B cell (primary cell): ENCODE measurements at regions not wholly inside any gene's neighbourhood (a gene's known extent, or its start where the extent isn't known, plus 50 kb on each side); places are given as distances from the start of the nearest gene placed in this dataset.

Source experiments
- ATAC-seq: fragments of 200-7000 bp; cut with Tn5 transposase; one replicate; pipeline ENCODE4 v1.10.0; 2021; ENCODE audit warnings: low read depth, mild to moderate bottlenecking, moderate number of reproducible peaks, moderate library complexity
- CTCF ChIA-PET: fragments of 350-600 bp; sonication (Branson Sonifier 250); formaldehyde crosslinking; loops from one replicate; lab custom pipeline; 2021; ENCODE audit warnings: antibody characterized with exemption, inconsistent platforms; lab: Charles Lee
- POLR2A ChIA-PET: fragments of 350-600 bp; sonication (Branson Sonifier 250); formaldehyde crosslinking; loops from one replicate; lab custom pipeline; 2021; ENCODE audit warnings: antibody characterized with exemption; lab: Charles Lee
- DNase-seq: peaks from one replicate; pipeline ENCODE4 v3.0.0; 2013
- H2AFZ ChIP-seq: 2 replicates; pipeline ENCODE4 v1.6.1; 2012; ENCODE audit warnings: mild to moderate bottlenecking, low read depth, low read length; ENCODE audit not compliant: insufficient read depth, poor library complexity, severe bottlenecking
- H3K27ac ChIP-seq, 2 donors: 1 replicate in 1 of 2; 2 replicates in 1 of 2; pipeline ENCODE4 v1.5.1; 2012 to 2013; ENCODE audit warnings: low read length in 2 of 2, mild to moderate bottlenecking in 2 of 2, moderate library complexity in 1 of 2
- H3K27me3 ChIP-seq, 4 experiments: fragments of 200-600 bp in 1 of 4; sonication (generic) in 1 of 4; replicated peaks in 1 of 4; 1 replicate in 2 of 4; 2 replicates in 2 of 4; pipeline versions ENCODE4 v1.6.1 to v1.7.0; 2013 to 2016; ENCODE audit warnings: low read length in 3 of 4, mild to moderate bottlenecking in 2 of 4, mixed read lengths in 1 of 4, moderate library complexity in 1 of 4; ENCODE audit not compliant: insufficient read depth in 4 of 4, control insufficient read depth in 3 of 4; ENCODE audit errors: control extremely low read depth in 1 of 4
- H3K36me3 ChIP-seq, 2 experiments: replicated peaks in 1 of 2; 1 replicate in 1 of 2; 2 replicates in 1 of 2; pipeline versions ENCODE4 v1.6.1 to v1.7.1; 2013; ENCODE audit warnings: low read length in 1 of 2; ENCODE audit not compliant: insufficient read depth in 2 of 2, control insufficient read depth in 1 of 2; ENCODE audit errors: control extremely low read depth in 1 of 2, extremely low read depth in 1 of 2
- H3K4me1 ChIP-seq, 2 donors: fragments of 200-600 bp in 1 of 2; sonication (generic) in 1 of 2; 1 replicate in 1 of 2; 2 replicates in 1 of 2; pipeline versions ENCODE4 v1.5.1 to v1.6.1; 2013 to 2017; ENCODE audit warnings: low read length in 2 of 2; ENCODE audit not compliant: control insufficient read depth in 2 of 2, insufficient read depth in 2 of 2
- H3K4me2 ChIP-seq: replicated peaks from 2 replicates; pipeline ENCODE3; 2012; ENCODE audit warnings: mild to moderate bottlenecking, low read depth, low read length; ENCODE audit not compliant: poor library complexity, severe bottlenecking
- H3K4me3 ChIP-seq, 5 experiments: fragments of 200-600 bp in 1 of 5; sonication (generic) in 1 of 5; 1 replicate in 3 of 5; 2 replicates in 2 of 5; pipeline versions ENCODE4 v1.5.1 to v1.7.0; 2011 to 2016; ENCODE audit warnings: low read length in 4 of 5, mild to moderate bottlenecking in 4 of 5, low read depth in 2 of 5, control low read depth in 1 of 5, moderate library complexity in 1 of 5; ENCODE audit not compliant: insufficient read depth in 1 of 5; ENCODE audit errors: control extremely low read depth in 1 of 5, extremely low read depth in 1 of 5
- H3K79me2 ChIP-seq: fragments of 200-600 bp; sonication (generic); one replicate; pipeline ENCODE4 v1.6.0; 2016; ENCODE audit warnings: low read length; ENCODE audit not compliant: control insufficient read depth, insufficient read depth
- H3K9ac ChIP-seq: fragments of 200-600 bp; sonication (generic); 2 replicates; pipeline ENCODE4 v1.6.1; 2017; ENCODE audit warnings: mild to moderate bottlenecking, low read length, moderate library complexity
- H3K9me3 ChIP-seq, 3 donors: one replicate each; pipeline versions ENCODE4 v1.6.1 to v1.7.1; 2013; ENCODE audit warnings: low read length in 2 of 3; ENCODE audit not compliant: control insufficient read depth in 2 of 3, insufficient read depth in 1 of 3; ENCODE audit errors: control extremely low read depth in 1 of 3
- H4K20me1 ChIP-seq: 2 replicates; pipeline ENCODE4 v1.6.0; 2012; ENCODE audit warnings: mild to moderate bottlenecking, low read length; ENCODE audit not compliant: insufficient read depth, control insufficient read depth, poor library complexity, severe bottlenecking
- H3K27ac Mint-ChIP-seq: one replicate; pipeline ENCODE4 v1.8.0; 2021; ENCODE audit warnings: mixed read lengths
- H3K27me3 Mint-ChIP-seq: one replicate; pipeline ENCODE4 v1.8.0; 2021; ENCODE audit warnings: mixed read lengths
- H3K4me1 Mint-ChIP-seq: one replicate; pipeline ENCODE4 v1.8.0; 2021; ENCODE audit warnings: mixed read lengths
- H3K4me3 Mint-ChIP-seq: one replicate; pipeline ENCODE4 v1.8.0; 2021; ENCODE audit warnings: mixed read lengths
- H3K9me3 Mint-ChIP-seq: one replicate; pipeline ENCODE4 v1.8.0; 2022; ENCODE audit warnings: mixed read lengths; ENCODE audit not compliant: insufficient read depth
- EZH2 ChIP-seq: IDR thresholded peaks from 2 replicates; pipeline ENCODE4 v1.6.1; 2012; ENCODE audit warnings: borderline replicate concordance, low read depth, mild to moderate bottlenecking, moderate library complexity, low read length; ENCODE audit not compliant: insufficient read depth, poor library complexity, severe bottlenecking
- WGBS: methylation state at CpG from one replicate; pipeline ENCODE4 v1.1.5; 2013; ENCODE audit warnings: missing lambda C conversion rate; ENCODE audit not compliant: insufficient coverage; 5-methylcytosine and 5-hydroxymethylcytosine counted together
- intact Hi-C: fragments of 100-400 bp; cut with micrococcal nuclease; formaldehyde crosslinking; loops from one replicate; pipeline ENCODE4 v1.10.0; 2022
- TF ChIP-seq, protein P1 (sequence below): fragments of 200-600 bp; IDR thresholded peaks from one replicate; pipeline ENCODE4 v1.8.0; 2022; ENCODE audit warnings: antibody characterized with exemption, mild to moderate bottlenecking

DNA sequence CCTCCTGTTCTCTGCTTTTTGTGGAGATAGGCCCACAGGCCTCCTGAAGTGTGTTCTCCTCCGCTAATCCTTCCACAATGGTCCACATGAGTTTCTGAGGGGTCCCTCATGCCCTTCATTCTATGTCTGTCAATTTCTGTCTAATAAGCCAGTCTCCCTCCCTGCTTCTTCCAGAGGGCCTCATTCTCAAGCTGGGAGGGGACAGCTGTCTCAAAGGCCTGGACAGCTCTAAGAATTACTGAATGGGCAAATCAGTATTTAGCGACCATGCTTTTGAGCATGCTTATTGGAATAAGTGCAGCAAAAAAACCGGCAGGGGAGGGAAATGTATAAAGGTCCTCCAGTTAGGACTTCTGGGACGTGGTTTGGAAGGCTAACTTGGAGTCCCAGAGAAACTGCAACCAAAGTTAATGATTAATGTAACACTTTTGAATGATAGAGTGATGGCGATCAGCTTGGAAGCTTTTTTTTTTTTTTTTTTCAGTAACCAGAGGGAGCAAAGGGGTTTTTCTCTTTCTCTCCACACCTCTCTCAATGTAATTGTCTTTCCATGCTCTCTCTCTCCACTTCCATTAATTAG is 890.7 kb upstream of the POU3F3 start:
- DNase-seq (no peak), ATAC-seq (no peak)
- Histone ChIP-seq H3K27ac (no peak overlapping the region), H3K36me3 (no peaks in the 10 kb centered on the region), H2AFZ (no peak overlapping the region), H3K9me3 (no peaks in the 10 kb centered on the region), H3K27me3 (no peaks in the 10 kb centered on the region), H4K20me1 (no peaks in the 10 kb centered on the region), H3K4me1 (no peaks in the 10 kb centered on the region), H3K4me2 (no peak overlapping the region), H3K4me3 (no peak overlapping the region), H3K79me2 (no peaks in the 10 kb centered on the region), H3K9ac (no peak overlapping the region)
- intact Hi-C loops, result no loop called here
- no peak overlapping the region for H3K27ac Mint-ChIP-seq
- H3K9me3 Mint-ChIP-seq, result no peaks in the 10 kb centered on the region
- no peaks in the 10 kb centered on the region for H3K4me1 Mint-ChIP-seq
- TF ChIP-seq, protein P1, sequence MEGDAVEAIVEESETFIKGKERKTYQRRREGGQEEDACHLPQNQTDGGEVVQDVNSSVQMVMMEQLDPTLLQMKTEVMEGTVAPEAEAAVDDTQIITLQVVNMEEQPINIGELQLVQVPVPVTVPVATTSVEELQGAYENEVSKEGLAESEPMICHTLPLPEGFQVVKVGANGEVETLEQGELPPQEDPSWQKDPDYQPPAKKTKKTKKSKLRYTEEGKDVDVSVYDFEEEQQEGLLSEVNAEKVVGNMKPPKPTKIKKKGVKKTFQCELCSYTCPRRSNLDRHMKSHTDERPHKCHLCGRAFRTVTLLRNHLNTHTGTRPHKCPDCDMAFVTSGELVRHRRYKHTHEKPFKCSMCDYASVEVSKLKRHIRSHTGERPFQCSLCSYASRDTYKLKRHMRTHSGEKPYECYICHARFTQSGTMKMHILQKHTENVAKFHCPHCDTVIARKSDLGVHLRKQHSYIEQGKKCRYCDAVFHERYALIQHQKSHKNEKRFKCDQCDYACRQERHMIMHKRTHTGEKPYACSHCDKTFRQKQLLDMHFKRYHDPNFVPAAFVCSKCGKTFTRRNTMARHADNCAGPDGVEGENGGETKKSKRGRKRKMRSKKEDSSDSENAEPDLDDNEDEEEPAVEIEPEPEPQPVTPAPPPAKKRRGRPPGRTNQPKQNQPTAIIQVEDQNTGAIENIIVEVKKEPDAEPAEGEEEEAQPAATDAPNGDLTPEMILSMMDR, result no peak
- TF ChIP-seq EZH2, result no peak
- ChIA-PET CTCF (no interaction called here), POLR2A (no interaction called here)
- no peaks in the 10 kb centered on the region for H3K27me3 Mint-ChIP-seq
- 82% methylated on average over 4 of the region's 5 CpGs for WGBS
- H3K4me3 Mint-ChIP-seq, result no peak overlapping the region

DNA sequence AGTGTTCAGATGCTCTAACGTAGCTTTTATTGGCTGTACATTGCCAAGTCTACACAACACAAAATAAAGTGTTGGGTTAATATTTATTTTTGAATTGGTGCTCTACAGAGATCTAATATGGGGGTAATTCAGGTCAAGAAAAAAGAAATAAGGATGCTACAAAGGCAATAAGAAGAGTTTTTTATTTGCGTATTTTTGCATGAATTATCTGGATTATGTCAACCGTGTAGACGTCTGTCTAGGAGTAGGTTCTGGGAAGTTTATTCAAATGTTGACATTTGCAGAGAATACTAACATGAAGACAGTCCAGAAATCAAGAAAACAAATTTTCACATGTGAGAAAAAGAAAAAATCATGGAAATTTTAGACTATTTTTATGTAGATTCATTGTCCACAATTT is 876.7 kb upstream of the POU3F3 start:
- no peak overlapping the region for H3K27ac Mint-ChIP-seq
- H3K9me3 Mint-ChIP-seq, result no peaks in the 10 kb centered on the region
- Histone ChIP-seq H2AFZ (no peak overlapping the region), H3K4me3 (no peak overlapping the region), H3K36me3 (no peaks in the 10 kb centered on the region), H3K27me3 (no peaks in the 10 kb centered on the region), H4K20me1 (no peaks in the 10 kb centered on the region), H3K4me2 (no peak overlapping the region), H3K27ac (no peak overlapping the region), H3K9me3 (peaks cover 0 to 4% (median 0%) of the 10 kb centered on the region in 3 donors), H3K4me1 (no peaks in the 10 kb centered on the region), H3K9ac (no peak overlapping the region), H3K79me2 (no peaks in the 10 kb centered on the region)
- TF ChIP-seq EZH2, result no peak
- TF ChIP-seq, protein P1, result no peak
- ChIA-PET CTCF (no interaction called here), POLR2A (no interaction called here)
- intact Hi-C loops, result no loop called here
- ATAC-seq (no peak), DNase-seq (no peak)
- WGBS, result no CpG with 5 or more reads among the region's 4 CpGs
- no peaks in the 10 kb centered on the region for H3K4me1 Mint-ChIP-seq
- H3K4me3 Mint-ChIP-seq, result no peak overlapping the region
- H3K27me3 Mint-ChIP-seq, result no peaks in the 10 kb centered on the region
